Adrenal gland (tissue), 9 donors: ENCODE measurements at regions not wholly inside any gene's neighbourhood (a gene's known extent, or its start where the extent isn't known, plus 50 kb on each side); places are given as distances from the start of the nearest gene placed in this dataset.

Experiments
- DNase-seq, 7 donors: peaks; one replicate each; pipeline ENCODE4 v3.0.0-alpha.2; 2019 to 2020
- H3K27ac ChIP-seq, 5 donors: fragments of 200-600 bp; sonication (generic) in 4 of 5; 1 replicate in 3 of 5; 2 replicates in 2 of 5; pipeline versions ENCODE4 v1.5.1 to v1.8.0; 2016 to 2020; ENCODE audit warnings: mild to moderate bottlenecking in 1 of 5
- H3K27me3 ChIP-seq: fragments of 200-600 bp; 2 replicates; pipeline ENCODE4 v1.8.0; 2021
- H3K36me3 ChIP-seq, 2 donors: fragments of 200-600 bp; replicated peaks in 1 of 2; 1 replicate in 1 of 2; 2 replicates in 1 of 2; pipeline versions ENCODE4 v1.5.1 to v1.8.0; 2018 to 2022
- H3K4me1 ChIP-seq, 2 donors: fragments of 200-600 bp; replicated peaks in 1 of 2; 1 replicate in 1 of 2; 2 replicates in 1 of 2; pipeline versions ENCODE4 v1.5.1 to v1.8.0; 2018 to 2021
- H3K4me3 ChIP-seq, 4 donors: fragments of 200-600 bp; sonication (generic) in 3 of 4; one replicate each; pipeline ENCODE4 v1.5.1; 2016 to 2018
- H3K9me3 ChIP-seq, 3 donors: fragments of 200-600 bp; sonication (generic) in 1 of 3; replicated peaks in 1 of 3; 1 replicate in 2 of 3; 2 replicates in 1 of 3; pipeline versions ENCODE4 v1.5.1 to v1.8.0; 2016 to 2021
- CTCF ChIP-seq, 6 experiments: fragments of 450-650 bp in 4 of 6; fragments of 200-600 bp in 2 of 6; sonication (generic) in 1 of 6; IDR thresholded peaks; 1 replicate in 5 of 6; 2 replicates in 1 of 6; pipeline versions ENCODE4 v1.5.1 to v1.8.0; 2016 to 2021; ENCODE audit warnings: antibody characterized with exemption in 6 of 6, mild to moderate bottlenecking in 2 of 6, moderate library complexity in 1 of 6
- POLR2A ChIP-seq, 2 donors: fragments of 450-650 bp; IDR thresholded peaks; one replicate each; pipeline ENCODE4 v1.6.1; 2017; ENCODE audit warnings: antibody characterized with exemption in 2 of 2, mild to moderate bottlenecking in 2 of 2, moderate library complexity in 1 of 2
- WGBS, 4 donors: extraction: QIAGEN DNeasy Blood & Tissue Kit in 2 of 4; methylation state at CpG; one replicate each; pipeline versions ENCODE4 v1.1.5 to v1.1.7; 2013 to 2017; 5-methylcytosine and 5-hydroxymethylcytosine counted together
- intact Hi-C, 2 donors: fragments of 100-400 bp; cut with DNase I; formaldehyde crosslinking; loops; one replicate each; pipeline versions ENCODE4 v1.14.1 to v1.15.0; 2022 to 2023
- donor health status: healthy with polysubstance abuse.
- donor health status: Bipolar disorder and iron deficiency.
- donor health status: DM: yes; HTN: yes; CAD: no.
- donor health status: DM: no; HTN: no; CAD: no.
- donor health status: DM: no; HTN: no; CAD: no.

GRCh38 chr1:36692465-36693160, 209.9 kb upstream of the CSF3R start:
- Histone ChIP-seq H3K9me3 (no peaks in the 10 kb centered on the region), H3K27me3 (no peaks in the 10 kb centered on the region), H3K27ac (no peak overlapping the region), H3K36me3 (no peaks in the 10 kb centered on the region), H3K4me3 (no peak overlapping the region), H3K4me1 (no peaks in the 10 kb centered on the region)
- intact Hi-C loops, result no loop called here
- DNase-seq, result no peak
- 60 to 70% (median 68%) methylated on average over 5 to 10 of the region's 10 CpGs for WGBS, 4 donors
- no peak for TF ChIP-seq POLR2A (IDR thresholded peaks at IDR 0.05)
- no peak for TF ChIP-seq CTCF (IDR thresholded peaks at IDR 0.05)

- TF ChIP-seq CTCF (IDR thresholded peaks at IDR 0.05), result no peak
- Histone ChIP-seq H3K27me3 (no peaks in the 10 kb centered on the region), H3K9me3 (no peaks in the 10 kb centered on the region), H3K27ac (no peak overlapping the region), H3K4me1 (no peaks in the 10 kb centered on the region), H3K36me3 (no peaks in the 10 kb centered on the region), H3K4me3 (no peak overlapping the region)
- WGBS, 4 donors, result 43 to 68% (median 54%) methylated on average over 3 of the region's 3 CpGs
- intact Hi-C loops, result no loop called here
- DNase-seq, result no peak
Measured at GRCh38 chr1:36691374-36691773, 208.7 kb upstream of the CSF3R start.

GRCh38 chr1:36689992-36690391, 207.3 kb upstream of the CSF3R start:
- Histone ChIP-seq H3K9me3 (no peaks in the 10 kb centered on the region), H3K36me3 (no peaks in the 10 kb centered on the region), H3K27me3 (no peaks in the 10 kb centered on the region), H3K4me3 (no peak overlapping the region), H3K4me1 (no peaks in the 10 kb centered on the region), H3K27ac (no peak overlapping the region)
- WGBS, 4 donors, result 34 to 63% (median 56%) methylated on average over 3 of the region's 3 CpGs
- intact Hi-C loops, result no loop called here
- TF ChIP-seq CTCF (IDR thresholded peaks at IDR 0.05) (no peak), POLR2A (IDR thresholded peaks at IDR 0.05) (no peak)
- DNase-seq, result no peak

- intact Hi-C loops, result no loop called here
- H3K27ac ChIP-seq, result no peak overlapping the region
- no peaks in the 10 kb centered on the region for H3K36me3 ChIP-seq
- H3K4me3 ChIP-seq, result no peak overlapping the region
- DNase-seq, result no peak
- H3K27me3 ChIP-seq, result no peaks in the 10 kb centered on the region
- H3K4me1 ChIP-seq, result no peaks in the 10 kb centered on the region
- H3K9me3 ChIP-seq, result no peaks in the 10 kb centered on the region
- TF ChIP-seq CTCF (IDR thresholded peaks at IDR 0.05) (no peak), POLR2A (IDR thresholded peaks at IDR 0.05) (no peak)
- WGBS, 4 donors, result 48 to 60% (median 57%) methylated on average over 5 of the region's 5 CpGs
Measured at GRCh38 chr1:36687312-36687711, 204.6 kb upstream of the CSF3R start.
